Heart right ventricle (tissue), 16 donors: ENCODE measurements at regions not wholly inside any gene's neighbourhood (a gene's known extent, or its start where the extent isn't known, plus 50 kb on each side); places are given as distances from the start of the nearest gene placed in this dataset.
A peak's percentile ranks its signal among the peaks of the same experiment; 100 is the strongest.

Experiments used
- ATAC-seq, 8 donors: fragments of 200-7000 bp; cut with Tn5 transposase; one replicate each; pipeline ENCODE4 v1.9.1; 2020; ENCODE audit warnings: mild to moderate bottlenecking in 8 of 8, moderate library complexity in 8 of 8, moderate number of reproducible peaks in 1 of 8
- DNase-seq, 2 donors: peaks; one replicate each; pipeline ENCODE4 v3.0.0-alpha.2; 2020
- H3K27ac ChIP-seq, 10 donors: fragments of 200-600 bp; sonication (generic) in 2 of 10; one replicate each; pipeline versions ENCODE4 v1.5.0 to v1.8.0; 2020 to 2022; ENCODE audit warnings: mild to moderate bottlenecking in 3 of 10
- H3K27me3 ChIP-seq, 7 donors: fragments of 200-600 bp; one replicate each; pipeline ENCODE4 v1.8.0; 2021 to 2022; ENCODE audit warnings: mild to moderate bottlenecking in 2 of 7
- H3K36me3 ChIP-seq, 9 donors: fragments of 200-600 bp; sonication (generic) in 1 of 9; one replicate each; pipeline versions ENCODE4 v1.5.0 to v1.8.0; 2020 to 2022; ENCODE audit warnings: mild to moderate bottlenecking in 2 of 9
- H3K4me1 ChIP-seq, 9 donors: fragments of 200-600 bp; sonication (generic) in 1 of 9; one replicate each; pipeline versions ENCODE4 v1.5.0 to v1.8.0; 2020 to 2022; ENCODE audit warnings: mild to moderate bottlenecking in 4 of 9
- H3K4me3 ChIP-seq, 10 donors: fragments of 200-600 bp; sonication (generic) in 2 of 10; one replicate each; pipeline versions ENCODE4 v1.5.0 to v1.8.0; 2020 to 2022; ENCODE audit warnings: mild to moderate bottlenecking in 7 of 10, moderate library complexity in 2 of 10
- H3K9me3 ChIP-seq, 11 donors: fragments of 200-600 bp in 10 of 11; sonication (generic) in 2 of 11; one replicate each; pipeline versions ENCODE4 v1.5.0 to v1.8.0; 2013 to 2022; ENCODE audit warnings: mild to moderate bottlenecking in 2 of 11, control low read depth in 1 of 11, moderate library complexity in 1 of 11
- CTCF ChIP-seq, 9 donors: fragments of 200-600 bp; sonication (generic) in 2 of 9; IDR thresholded peaks; one replicate each; pipeline versions ENCODE4 v1.5.0 to v1.8.0; 2021 to 2022; ENCODE audit warnings: antibody characterized with exemption in 9 of 9, mild to moderate bottlenecking in 5 of 9, moderate library complexity in 1 of 9
- WGBS, 2 donors: extraction: QIAGEN DNeasy Blood & Tissue Kit; methylation state at CpG; one replicate each; pipeline ENCODE4 v1.1.7; 2013; ENCODE audit warnings: inconsistent platforms in 1 of 2; 5-methylcytosine and 5-hydroxymethylcytosine counted together
- intact Hi-C, 10 donors: fragments of 100-400 bp; cut with DNase I; formaldehyde crosslinking; loops; one replicate each; pipeline versions ENCODE4 v1.11.1 to v1.14.2; 2022
- donor health status: Arrhythmogenic right ventricular cardiomyopathy.
- donor health status: ischemic (EF 13 %, LVEDD 7.1; RV severe dilation, severe dysfunction).
- donor health status: healthy with polysubstance abuse.
- donor health status: DM: no; HTN: yes; CAD: no.
- donor health status: DM: no; HTN: no; CAD: no.
- donor health status: ischemic (EF 25% LVEDD 6.9; RV normal size, moderate dysfunction).
- donor health status: ischemic (EF 25% LVEDD 5.7; RV mildly dilated, moderate dysfunction).
- donor health status: healthy.
- donor health status: DM: yes; HTN: yes; CAD: no.
- donor health status: Ischemic cardiomyopathy.
- donor health status: ischemic (EF 35%, LVEDD 5.7; RV mildly dilated, moderate dysfunction).
- donor health status: nonischemic (EF 11% LVEDD 7.7; RV severe dilation, severe dysfunction).
- donor health status: DM: yes; HTN: yes; CAD: no.
- donor health status: PGD.
- donor health status: ischemic (EF 29% LVEDD 5.4; RV normal size, mild dysfunction).
- donor health status: nonischemic (EF 23%, LVEDD 6.1; RV moderate dilation, normal function).

GRCh38 chr1:223034270-223034798, 108.7 kb downstream of the TLR5 start:
- WGBS, 2 donors = 95 to 96% methylated on average over 5 of the region's 5 CpGs
- H3K4me1 ChIP-seq = peaks cover 0 to 29% (median 13%) of the 10 kb centered on the region in 9 donors
- intact Hi-C loops = loop anchor here in 2 of 10 donors (5.0 kb wide), 2 partner anchors 33 to 43 kb away; no protein-coding TSS in a partner anchor
- no peaks in the 10 kb centered on the region for H3K27me3 ChIP-seq
- H3K36me3 ChIP-seq = no peaks in the 10 kb centered on the region
- ATAC-seq (no peak), DNase-seq (no peak)
- H3K9me3 ChIP-seq = no peaks in the 10 kb centered on the region
- H3K27ac ChIP-seq = peak overlapping the region in 1 of 10 donors; percentile 20
- no peak overlapping the region for H3K4me3 ChIP-seq
- no peak for TF ChIP-seq CTCF (IDR thresholded peaks at IDR 0.05)

- ATAC-seq (no peak), DNase-seq (no peak)
- TF ChIP-seq CTCF (IDR thresholded peaks at IDR 0.05) = no peak
- intact Hi-C loops = no loop called here
- H3K36me3 ChIP-seq = no peaks in the 10 kb centered on the region
- H3K27ac ChIP-seq = no peak overlapping the region
- no peaks in the 10 kb centered on the region for H3K27me3 ChIP-seq
- no peak overlapping the region for H3K4me3 ChIP-seq
- H3K9me3 ChIP-seq = no peaks in the 10 kb centered on the region
- H3K4me1 ChIP-seq = peaks cover 0 to 36% (median 16%) of the 10 kb centered on the region in 9 donors
- 70 to 76% methylated on average over 11 of the region's 11 CpGs for WGBS, 2 donors
Observed at GRCh38 chr1:223035724-223036478, 107.1 kb downstream of the TLR5 start.

- Histone ChIP-seq H3K9me3 (no peaks in the 10 kb centered on the region), H3K36me3 (no peaks in the 10 kb centered on the region), H3K27me3 (no peaks in the 10 kb centered on the region), H3K27ac (no peak overlapping the region), H3K4me3 (no peak overlapping the region), H3K4me1 (peaks cover 0 to 33% (median 12%) of the 10 kb centered on the region in 9 donors)
- ATAC-seq (no peak), DNase-seq (no peak)
- TF ChIP-seq CTCF (IDR thresholded peaks at IDR 0.05) = no peak
- intact Hi-C loops = no loop called here
- 97 to 98% methylated on average over 6 of the region's 6 CpGs for WGBS, 2 donors
Observed at GRCh38 chr1:223036479-223036845, 106.6 kb downstream of the TLR5 start.

GRCh38 chr1:223037845-223038244, 105.2 kb downstream of the TLR5 start:
- Histone ChIP-seq H3K36me3 (no peaks in the 10 kb centered on the region), H3K4me3 (no peak overlapping the region), H3K4me1 (peaks cover 0 to 19% (median 6%) of the 10 kb centered on the region in 9 donors), H3K9me3 (no peaks in the 10 kb centered on the region), H3K27me3 (no peaks in the 10 kb centered on the region), H3K27ac (no peak overlapping the region)
- DNase-seq = no peak
- WGBS, 2 donors = 74% methylated on average over 9 of the region's 9 CpGs
- no peak for TF ChIP-seq CTCF (IDR thresholded peaks at IDR 0.05)
- ATAC-seq = no peak
- intact Hi-C loops = no loop called here
